HCT116 (cell line): ENCODE measurements at regions not wholly inside any gene's neighbourhood (a gene's known extent, or its start where the extent isn't known, plus 50 kb on each side); places are given as distances from the start of the nearest gene placed in this dataset.

Source experiments
- ATAC-seq: fragments of 200-7000 bp; cut with Tn5 transposase; 2 replicates; pipeline ENCODE4 v1.9.1; 2020; ENCODE audit warnings: mild to moderate bottlenecking, moderate library complexity
- BruUV-seq: library from RNA; stranded (reverse); fragments of 400-500 nt; replicated peaks from 2 replicates; lab custom pipeline; 2021; lab: Mats Ljungman, UMichigan
- CTCF ChIA-PET: fragments of 300-600 bp; sonication (Branson Sonifier 250); formaldehyde crosslinking; loops from one replicate; lab custom pipeline; 2021; ENCODE audit warnings: antibody characterized with exemption; lab: Charles Lee
- POLR2A ChIA-PET: fragments of 300-600, 350-600 bp; sonication (Branson Sonifier 250); formaldehyde crosslinking; loops from one replicate; lab custom pipeline; 2021; ENCODE audit warnings: antibody characterized with exemption; lab: Charles Lee
- RAD21 ChIA-PET, 2 experiments: fragments of 300-600 bp; sonication (Branson Sonifier 250); formaldehyde crosslinking; loops; one replicate each; lab custom pipeline; 2023; ENCODE audit warnings: low total read pairs in 2 of 2; ENCODE audit not compliant: uncharacterized antibody in 2 of 2, unreplicated experiment in 2 of 2, low non-redundant PET in 1 of 2; lab: Charles Lee
- DNase-seq: peaks from one replicate; pipeline ENCODE4 v3.0.0-alpha.2; 2010; ENCODE audit warnings: low read depth, low spot score
- H2AFZ ChIP-seq: fragments of 200-600 bp; shearing (Covaris generic), sonication (generic); 2 replicates; pipeline ENCODE4 v1.6.1; 2017; ENCODE audit warnings: low read depth, mixed run types, mixed read lengths, antibody characterized with exemption, low read length; ENCODE audit not compliant: poor library complexity, severe bottlenecking
- H3K27ac ChIP-seq: 2 replicates; pipeline ENCODE4 v1.5.1; 2012; ENCODE audit warnings: low read depth, low read length
- H3K27me3 ChIP-seq: fragments of 200-600 bp; sonication (generic); 2 replicates; pipeline ENCODE4 v1.6.1; 2016; ENCODE audit warnings: mixed run types, low read length, mixed read lengths; ENCODE audit not compliant: insufficient read depth
- H3K36me3 ChIP-seq, 2 experiments: fragments of 200-500 bp in 1 of 2; fragments of 200-600 bp in 1 of 2; sonication (Bioruptor generic) in 1 of 2; sonication (generic) in 1 of 2; 2 replicates each; pipeline versions ENCODE4 v1.5.1 to v1.6.1; 2014 to 2016; ENCODE audit warnings: low read length in 2 of 2, inconsistent platforms in 1 of 2, mixed read lengths in 1 of 2, mixed run types in 1 of 2; ENCODE audit not compliant: insufficient read depth in 2 of 2, control insufficient read depth in 1 of 2
- H3K4me1 ChIP-seq, 2 experiments: fragments of 200-600 bp in 1 of 2; sonication (generic) in 1 of 2; 2 replicates each; pipeline versions ENCODE4 v1.5.1 to v1.6.1; 2012 to 2017; ENCODE audit warnings: low read length in 2 of 2, inconsistent platforms in 1 of 2, mild to moderate bottlenecking in 1 of 2, mixed read lengths in 1 of 2, mixed run types in 1 of 2, moderate library complexity in 1 of 2; ENCODE audit not compliant: insufficient read depth in 2 of 2, control insufficient read depth in 1 of 2
- H3K4me2 ChIP-seq: fragments of 200-600 bp; sonication (generic); 2 replicates; pipeline ENCODE4 v1.6.1; 2017; ENCODE audit warnings: mixed run types, low read length, mixed read lengths
- H3K4me3 ChIP-seq, 2 experiments: fragments of 200-600 bp in 1 of 2; sonication (generic) in 1 of 2; replicated peaks in 1 of 2; 2 replicates each; pipeline ENCODE4 v1.5.1; 2011 to 2016; ENCODE audit warnings: low read length in 2 of 2, control low read depth in 1 of 2, low read depth in 1 of 2, mild to moderate bottlenecking in 1 of 2, mixed read lengths in 1 of 2, mixed run types in 1 of 2
- H3K79me2 ChIP-seq: fragments of 200-600 bp; sonication (generic); 2 replicates; pipeline ENCODE4 v1.6.1; 2017; ENCODE audit warnings: mild to moderate bottlenecking, mixed run types, low read length, moderate library complexity, mixed read lengths; ENCODE audit not compliant: insufficient read depth
- H3K9ac ChIP-seq: fragments of 200-600 bp; sonication (generic); 2 replicates; pipeline ENCODE4 v1.6.1; 2016; ENCODE audit warnings: low read length, mixed read lengths
- H3K9me2 ChIP-seq: fragments of 200-600 bp; sonication (generic), shearing (Covaris generic); 2 replicates; pipeline ENCODE4 v1.6.1; 2017; ENCODE audit warnings: mixed run types, mild to moderate bottlenecking, moderate library complexity; ENCODE audit not compliant: insufficient read depth
- H3K9me3 ChIP-seq, 2 experiments: fragments of 200-500 bp in 1 of 2; fragments of 200-600 bp in 1 of 2; sonication (Bioruptor generic) in 1 of 2; sonication (generic) in 1 of 2; 2 replicates each; pipeline ENCODE4 v1.6.1; 2014 to 2017; ENCODE audit warnings: low read length in 2 of 2, mixed read lengths in 2 of 2, inconsistent platforms in 1 of 2, low read depth in 1 of 2, mild to moderate bottlenecking in 1 of 2, mixed run types in 1 of 2, moderate library complexity in 1 of 2; ENCODE audit not compliant: control insufficient read depth in 1 of 2, insufficient read depth in 1 of 2
- H4K20me1 ChIP-seq: fragments of 200-600 bp; sonication (generic), shearing (Covaris generic); 2 replicates; pipeline ENCODE4 v1.6.1; 2017; ENCODE audit warnings: mixed run types, mild to moderate bottlenecking, moderate library complexity; ENCODE audit not compliant: insufficient read depth
- ATF3 ChIP-seq: IDR thresholded peaks from 2 replicates; pipeline ENCODE4 v1.6.1; 2012
- CBX3 ChIP-seq: IDR thresholded peaks from 2 replicates; pipeline ENCODE4 v1.6.1; 2012; ENCODE audit warnings: low read depth
- CTCF ChIP-seq, 3 experiments: fragments of 200-600 bp in 1 of 3; sonication (generic) in 1 of 3; IDR thresholded peaks in 2 of 3; conservative IDR thresholded peaks in 1 of 3; 2 replicates each; pipeline ENCODE4 v1.5.1; 2012 to 2017; ENCODE audit warnings: low read depth in 2 of 3, low read length in 2 of 3, antibody characterized with exemption in 1 of 3, borderline replicate concordance in 1 of 3, control low read depth in 1 of 3, mild to moderate bottlenecking in 1 of 3, mixed read lengths in 1 of 3, mixed run types in 1 of 3, moderate library complexity in 1 of 3; ENCODE audit not compliant: insufficient read depth in 1 of 3
- EZH2 ChIP-seq: fragments of 200-600 bp; sonication (generic); IDR thresholded peaks from 2 replicates; pipeline ENCODE4 v1.6.1; 2017; ENCODE audit warnings: antibody characterized with exemption, mixed run types
- FOSL1 ChIP-seq: IDR thresholded peaks from 2 replicates; pipeline ENCODE4 v1.6.1; 2012; ENCODE audit warnings: low read depth
- JUND ChIP-seq: IDR thresholded peaks from 2 replicates; pipeline ENCODE4 v1.6.1; 2012
- RAD21 ChIP-seq: IDR thresholded peaks from 2 replicates; pipeline ENCODE4 v1.6.1; 2012; ENCODE audit warnings: low read depth, mild to moderate bottlenecking
- REST ChIP-seq: IDR thresholded peaks from 2 replicates; pipeline ENCODE4 v1.6.1; 2012; ENCODE audit warnings: low read depth
- SIN3A ChIP-seq: IDR thresholded peaks from 2 replicates; pipeline ENCODE4 v1.6.1; 2012; ENCODE audit warnings: low read depth
- SRF ChIP-seq: IDR thresholded peaks from 2 replicates; pipeline ENCODE4 v1.6.1; 2012; ENCODE audit warnings: low read depth
- TCF7L2 ChIP-seq: IDR thresholded peaks from 2 replicates; pipeline ENCODE4 v1.7.0; 2011; ENCODE audit warnings: borderline replicate concordance, inconsistent platforms; ENCODE audit not compliant: insufficient read depth, insufficient read length; ENCODE audit errors: extremely low read depth
- YY1 ChIP-seq: IDR thresholded peaks from 2 replicates; pipeline ENCODE4 v1.6.1; 2011; ENCODE audit warnings: low read length, low read depth, moderate library complexity, mild to moderate bottlenecking; ENCODE audit not compliant: insufficient replicate concordance; ENCODE audit errors: extremely low read depth
- ZBTB33 ChIP-seq: IDR thresholded peaks from 2 replicates; pipeline ENCODE4 v1.6.1; 2011; ENCODE audit warnings: mild to moderate bottlenecking, low read length, moderate library complexity; ENCODE audit not compliant: insufficient replicate concordance; ENCODE audit errors: extremely low read depth
- ZFX ChIP-seq: fragments of 450-650 bp; IDR thresholded peaks from 2 replicates; pipeline ENCODE4 v1.6.1; 2017
- ZNF274 ChIP-seq: fragments of 200-500 bp; sonication (Bioruptor generic); IDR thresholded peaks from 2 replicates; pipeline ENCODE4 v1.6.1; 2014; ENCODE audit warnings: mild to moderate bottlenecking, low read depth, low read length, inconsistent platforms
- intact Hi-C: fragments of 100-400 bp; cut with micrococcal nuclease; formaldehyde crosslinking; loops from 2 replicates; pipeline ENCODE4 v1.10.0; 2022

- Histone ChIP-seq H3K79me2 (no peaks in the 10 kb centered on the region), H3K27ac (no peak overlapping the region), H3K9me3 (no peaks in the 10 kb centered on the region), H3K36me3 (no peaks in the 10 kb centered on the region), H3K9me2 (no peaks in the 10 kb centered on the region), H2AFZ (no peak overlapping the region), H3K4me2 (no peak overlapping the region), H4K20me1 (no peaks in the 10 kb centered on the region), H3K4me3 (no peak overlapping the region), H3K27me3 (no peaks in the 10 kb centered on the region), H3K9ac (no peak overlapping the region), H3K4me1 (no peaks in the 10 kb centered on the region)
- BruUV-seq: no TSS peak
- ChIA-PET RAD21 (no interaction called here), CTCF (no interaction called here), POLR2A (no interaction called here)
- TF ChIP-seq ZBTB33 (no peak), SRF (no peak), YY1 (no peak), SIN3A (no peak), ZNF274 (no peak), RAD21 (no peak), REST (no peak), TCF7L2 (no peak), FOSL1 (no peak), ZFX (no peak), ATF3 (no peak), EZH2 (no peak), JUND (no peak), CTCF (IDR thresholded peaks at IDR 0.05 in 2 of 3, conservative IDR thresholded peaks at IDR 0.05 in 1 of 3; ENCODE audit: borderline replicate concordance in 1 of 3, insufficient read depth in 1 of 3, low read depth in 2 of 3, low read length in 2 of 3) (no peak), CBX3 (no peak)
- intact Hi-C loops: no loop called here
- ATAC-seq: no peak
- no peak for DNase-seq
Measured at GRCh38 chr18:54013452-54013851, 211.0 kb downstream of the MBD2 start.
